ENCODE measurements at regions not wholly inside any gene's neighbourhood (a gene's known extent, or its start where the extent isn't known, plus 50 kb on each side); places are given as distances from the start of the nearest gene placed in this dataset.

DNA sequence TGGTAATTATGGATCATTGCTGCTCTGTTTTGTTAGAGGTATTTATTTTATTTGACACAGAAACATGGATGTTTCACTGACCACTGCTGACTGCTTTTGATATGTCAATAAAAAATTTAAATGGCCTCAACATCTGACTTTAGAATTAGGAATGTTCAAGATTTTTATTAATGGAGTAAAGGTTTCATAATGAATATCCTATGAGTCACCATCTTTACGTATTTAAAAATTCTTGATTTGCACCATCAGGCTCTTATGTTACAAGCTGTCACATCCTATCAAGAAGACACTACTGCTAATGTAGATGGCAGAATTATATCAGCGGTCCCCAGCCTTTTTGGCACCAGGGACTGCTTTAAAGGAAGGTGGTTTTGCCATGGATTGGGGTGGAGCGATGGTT, 578.7 kb upstream of the NRP1 start:
- no peak for TF ChIP-seq EP300 (IDR thresholded peaks at IDR 0.05)
- TF ChIP-seq, protein P1, sequence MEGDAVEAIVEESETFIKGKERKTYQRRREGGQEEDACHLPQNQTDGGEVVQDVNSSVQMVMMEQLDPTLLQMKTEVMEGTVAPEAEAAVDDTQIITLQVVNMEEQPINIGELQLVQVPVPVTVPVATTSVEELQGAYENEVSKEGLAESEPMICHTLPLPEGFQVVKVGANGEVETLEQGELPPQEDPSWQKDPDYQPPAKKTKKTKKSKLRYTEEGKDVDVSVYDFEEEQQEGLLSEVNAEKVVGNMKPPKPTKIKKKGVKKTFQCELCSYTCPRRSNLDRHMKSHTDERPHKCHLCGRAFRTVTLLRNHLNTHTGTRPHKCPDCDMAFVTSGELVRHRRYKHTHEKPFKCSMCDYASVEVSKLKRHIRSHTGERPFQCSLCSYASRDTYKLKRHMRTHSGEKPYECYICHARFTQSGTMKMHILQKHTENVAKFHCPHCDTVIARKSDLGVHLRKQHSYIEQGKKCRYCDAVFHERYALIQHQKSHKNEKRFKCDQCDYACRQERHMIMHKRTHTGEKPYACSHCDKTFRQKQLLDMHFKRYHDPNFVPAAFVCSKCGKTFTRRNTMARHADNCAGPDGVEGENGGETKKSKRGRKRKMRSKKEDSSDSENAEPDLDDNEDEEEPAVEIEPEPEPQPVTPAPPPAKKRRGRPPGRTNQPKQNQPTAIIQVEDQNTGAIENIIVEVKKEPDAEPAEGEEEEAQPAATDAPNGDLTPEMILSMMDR (IDR thresholded peaks at IDR 0.05), result no peak
